ENCODE measurements at regions not wholly inside any gene's neighbourhood (a gene's known extent, or its start where the extent isn't known, plus 50 kb on each side); places are given as distances from the start of the nearest gene placed in this dataset.

DNA sequence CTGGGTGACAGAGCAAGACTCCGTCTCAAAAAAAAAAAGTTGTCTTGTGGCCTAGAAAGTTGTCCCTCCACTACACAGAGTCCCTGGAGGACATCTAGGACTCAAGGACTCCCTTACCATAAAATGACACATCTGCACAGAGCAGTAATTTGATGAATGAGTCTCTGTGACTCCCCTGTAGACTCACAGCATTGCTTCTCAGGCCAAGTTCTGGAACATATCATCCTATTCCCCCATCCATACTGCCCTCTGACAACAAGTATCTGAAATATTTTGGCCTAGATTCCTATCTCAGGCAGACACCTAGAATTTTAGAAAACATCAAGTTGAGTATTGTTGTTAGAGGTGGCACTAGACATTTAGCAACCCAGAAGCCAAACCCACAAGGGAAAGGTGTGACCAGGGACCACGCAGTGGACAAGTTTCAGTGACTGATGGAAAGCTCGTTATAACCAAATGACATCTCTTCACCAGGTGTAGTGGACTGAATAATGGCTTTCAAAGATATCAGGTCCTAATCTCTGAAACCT lies 97.9 kb upstream of the ATP8B1 start:
- TF ChIP-seq, protein P1, sequence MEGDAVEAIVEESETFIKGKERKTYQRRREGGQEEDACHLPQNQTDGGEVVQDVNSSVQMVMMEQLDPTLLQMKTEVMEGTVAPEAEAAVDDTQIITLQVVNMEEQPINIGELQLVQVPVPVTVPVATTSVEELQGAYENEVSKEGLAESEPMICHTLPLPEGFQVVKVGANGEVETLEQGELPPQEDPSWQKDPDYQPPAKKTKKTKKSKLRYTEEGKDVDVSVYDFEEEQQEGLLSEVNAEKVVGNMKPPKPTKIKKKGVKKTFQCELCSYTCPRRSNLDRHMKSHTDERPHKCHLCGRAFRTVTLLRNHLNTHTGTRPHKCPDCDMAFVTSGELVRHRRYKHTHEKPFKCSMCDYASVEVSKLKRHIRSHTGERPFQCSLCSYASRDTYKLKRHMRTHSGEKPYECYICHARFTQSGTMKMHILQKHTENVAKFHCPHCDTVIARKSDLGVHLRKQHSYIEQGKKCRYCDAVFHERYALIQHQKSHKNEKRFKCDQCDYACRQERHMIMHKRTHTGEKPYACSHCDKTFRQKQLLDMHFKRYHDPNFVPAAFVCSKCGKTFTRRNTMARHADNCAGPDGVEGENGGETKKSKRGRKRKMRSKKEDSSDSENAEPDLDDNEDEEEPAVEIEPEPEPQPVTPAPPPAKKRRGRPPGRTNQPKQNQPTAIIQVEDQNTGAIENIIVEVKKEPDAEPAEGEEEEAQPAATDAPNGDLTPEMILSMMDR (IDR thresholded peaks at IDR 0.05) = no peak
- TF ChIP-seq POLR2A (IDR thresholded peaks at IDR 0.05) (no peak), POLR2AphosphoS5 (IDR thresholded peaks at IDR 0.05) (no peak), EP300 (IDR thresholded peaks at IDR 0.05; ENCODE audit: low read depth) (no peak)

Measured in transverse colon (tissue), 4 donors.